Loucy (cell line): ENCODE measurements at regions not wholly inside any gene's neighbourhood (a gene's known extent, or its start where the extent isn't known, plus 50 kb on each side); places are given as distances from the start of the nearest gene placed in this dataset.

ENCODE experiments used
- H2AFZ ChIP-seq: fragments of 200-600 bp; sonication (generic); 2 replicates; pipeline ENCODE4 v1.6.0; 2016; ENCODE audit warnings: antibody characterized with exemption, mild to moderate bottlenecking, low read length, moderate library complexity
- H3F3A ChIP-seq: fragments of 200-600 bp; 2 replicates; pipeline ENCODE4 v1.6.0; 2016; ENCODE audit warnings: antibody characterized with exemption, low read depth, mild to moderate bottlenecking
- H3K27me3 ChIP-seq: fragments of 200-600 bp; sonication (generic); 2 replicates; pipeline ENCODE4 v1.6.1; 2014; ENCODE audit warnings: low read length, mild to moderate bottlenecking; ENCODE audit not compliant: insufficient read depth, poor library complexity, severe bottlenecking
- H3K36me3 ChIP-seq: fragments of 200-600 bp; sonication (generic); 2 replicates; pipeline ENCODE4 v1.6.1; 2016; ENCODE audit warnings: low read length; ENCODE audit not compliant: insufficient read depth
- H3K4me1 ChIP-seq: fragments of 200-600 bp; sonication (generic); 2 replicates; pipeline ENCODE4 v1.5.1; 2014; ENCODE audit warnings: low read length, mild to moderate bottlenecking; ENCODE audit not compliant: insufficient read depth, poor library complexity, severe bottlenecking
- H3K4me2 ChIP-seq: fragments of 200-600 bp; sonication (generic); 2 replicates; pipeline ENCODE4 v1.6.0; 2014; ENCODE audit warnings: antibody characterized with exemption, low read length, low read depth, mild to moderate bottlenecking; ENCODE audit not compliant: poor library complexity, severe bottlenecking
- H3K4me3 ChIP-seq: fragments of 200-600 bp; sonication (generic); 2 replicates; pipeline ENCODE4 v1.5.1; 2014; ENCODE audit warnings: low read length, mild to moderate bottlenecking, mixed read lengths; ENCODE audit not compliant: poor library complexity, severe bottlenecking
- H3K79me2 ChIP-seq: fragments of 200-600 bp; sonication (generic); 2 replicates; pipeline ENCODE4 v1.6.1; 2014; ENCODE audit warnings: low read length; ENCODE audit not compliant: insufficient read depth
- H3K9ac ChIP-seq: fragments of 200-600 bp; sonication (generic); 2 replicates; pipeline ENCODE4 v1.6.0; 2014; ENCODE audit warnings: mild to moderate bottlenecking, low read depth, low read length, moderate library complexity; ENCODE audit not compliant: poor library complexity, severe bottlenecking
- H3K9me2 ChIP-seq: fragments of 200-600 bp; sonication (generic); replicated peaks from 2 replicates; pipeline ENCODE4 v1.6.1; 2016; ENCODE audit warnings: low read depth, low read length, mixed read lengths
- H3K9me3 ChIP-seq: fragments of 200-600 bp; sonication (generic); 2 replicates; pipeline ENCODE4 v1.6.1; 2014; ENCODE audit warnings: mild to moderate bottlenecking, antibody characterized with exemption, low read length, low read depth; ENCODE audit not compliant: insufficient read depth
- H4K20me1 ChIP-seq: fragments of 200-600 bp; sonication (generic); 2 replicates; pipeline ENCODE4 v1.6.0; 2014; ENCODE audit warnings: antibody characterized with exemption, low read length, mild to moderate bottlenecking; ENCODE audit not compliant: insufficient read depth, poor library complexity, severe bottlenecking
- EZH2phosphoT487 ChIP-seq: fragments of 200-600 bp; IDR thresholded peaks from 2 replicates; pipeline ENCODE4 v1.6.1; 2018; ENCODE audit warnings: antibody characterized with exemption, mild to moderate bottlenecking, moderate library complexity, borderline replicate concordance
- TF ChIP-seq, protein P1 (sequence below): fragments of 200-600 bp; sonication (generic); conservative IDR thresholded peaks from 2 replicates; pipeline ENCODE4 v1.5.1; 2014; ENCODE audit warnings: mild to moderate bottlenecking, antibody characterized with exemption, low read length

DNA sequence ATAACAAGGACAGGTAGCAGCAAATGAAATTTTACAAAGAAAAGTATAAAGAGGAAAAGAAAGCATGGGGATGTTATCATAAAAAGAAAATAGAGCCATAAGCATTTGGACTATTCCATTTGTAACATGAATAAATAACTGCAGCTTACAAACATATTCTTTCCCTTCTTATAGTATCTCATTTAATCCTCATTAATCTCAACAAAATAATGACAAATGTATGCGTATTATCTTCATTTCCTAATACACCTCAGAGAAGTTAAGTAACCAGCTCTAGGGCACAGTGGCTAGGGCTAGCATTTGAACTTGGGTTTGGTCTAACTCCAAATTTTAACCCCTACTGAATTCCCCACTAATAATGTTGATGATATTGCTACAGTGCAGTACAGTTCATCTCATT, 175.5 kb upstream of the POU5F2 start:
- H3K9ac ChIP-seq, result no peak overlapping the region
- H3K4me1 ChIP-seq, result no peaks in the 10 kb centered on the region
- no peak overlapping the region for H2AFZ ChIP-seq
- H3K36me3 ChIP-seq, result no peaks in the 10 kb centered on the region
- no peaks in the 10 kb centered on the region for H3K27me3 ChIP-seq
- no peaks in the 10 kb centered on the region for H3K9me2 ChIP-seq
- no peaks in the 10 kb centered on the region for H3K9me3 ChIP-seq
- H3F3A ChIP-seq, result no peaks in the 10 kb centered on the region
- no peak overlapping the region for H3K4me3 ChIP-seq
- H4K20me1 ChIP-seq, result no peaks in the 10 kb centered on the region
- H3K79me2 ChIP-seq, result no peaks in the 10 kb centered on the region
- TF ChIP-seq, protein P1, sequence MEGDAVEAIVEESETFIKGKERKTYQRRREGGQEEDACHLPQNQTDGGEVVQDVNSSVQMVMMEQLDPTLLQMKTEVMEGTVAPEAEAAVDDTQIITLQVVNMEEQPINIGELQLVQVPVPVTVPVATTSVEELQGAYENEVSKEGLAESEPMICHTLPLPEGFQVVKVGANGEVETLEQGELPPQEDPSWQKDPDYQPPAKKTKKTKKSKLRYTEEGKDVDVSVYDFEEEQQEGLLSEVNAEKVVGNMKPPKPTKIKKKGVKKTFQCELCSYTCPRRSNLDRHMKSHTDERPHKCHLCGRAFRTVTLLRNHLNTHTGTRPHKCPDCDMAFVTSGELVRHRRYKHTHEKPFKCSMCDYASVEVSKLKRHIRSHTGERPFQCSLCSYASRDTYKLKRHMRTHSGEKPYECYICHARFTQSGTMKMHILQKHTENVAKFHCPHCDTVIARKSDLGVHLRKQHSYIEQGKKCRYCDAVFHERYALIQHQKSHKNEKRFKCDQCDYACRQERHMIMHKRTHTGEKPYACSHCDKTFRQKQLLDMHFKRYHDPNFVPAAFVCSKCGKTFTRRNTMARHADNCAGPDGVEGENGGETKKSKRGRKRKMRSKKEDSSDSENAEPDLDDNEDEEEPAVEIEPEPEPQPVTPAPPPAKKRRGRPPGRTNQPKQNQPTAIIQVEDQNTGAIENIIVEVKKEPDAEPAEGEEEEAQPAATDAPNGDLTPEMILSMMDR, result no peak
- TF ChIP-seq EZH2phosphoT487, result no peak
- H3K4me2 ChIP-seq, result no peak overlapping the region

DNA sequence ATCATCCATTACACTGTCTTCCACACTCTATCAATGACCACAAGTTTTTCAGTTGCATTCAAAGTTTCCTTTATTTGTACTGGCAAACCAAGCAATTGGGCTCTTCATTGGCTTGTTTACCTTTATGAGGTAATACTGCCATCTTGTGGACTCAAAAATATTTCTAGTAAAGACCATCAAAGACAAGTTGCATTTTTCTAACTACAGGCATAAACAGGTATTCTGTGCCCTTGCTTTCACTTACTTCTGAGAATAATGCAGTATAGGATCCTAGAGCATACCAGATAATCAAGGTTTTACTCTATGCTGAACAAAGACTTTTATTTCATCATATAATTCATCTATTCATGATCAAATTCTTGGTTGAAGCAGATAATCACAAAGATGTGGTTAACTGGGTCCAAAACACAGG, 173.7 kb upstream of the POU5F2 start:
- no peaks in the 10 kb centered on the region for H3K4me1 ChIP-seq
- H3K27me3 ChIP-seq, result no peaks in the 10 kb centered on the region
- no peak overlapping the region for H2AFZ ChIP-seq
- H3K9ac ChIP-seq, result no peak overlapping the region
- no peak overlapping the region for H3K4me3 ChIP-seq
- no peaks in the 10 kb centered on the region for H4K20me1 ChIP-seq
- H3K4me2 ChIP-seq, result no peak overlapping the region
- no peaks in the 10 kb centered on the region for H3K36me3 ChIP-seq
- no peaks in the 10 kb centered on the region for H3K9me2 ChIP-seq
- H3K79me2 ChIP-seq, result no peaks in the 10 kb centered on the region
- TF ChIP-seq, protein P1, result peak; percentile 55
- no peak for TF ChIP-seq EZH2phosphoT487
- no peaks in the 10 kb centered on the region for H3K9me3 ChIP-seq
- H3F3A ChIP-seq, result no peaks in the 10 kb centered on the region

DNA sequence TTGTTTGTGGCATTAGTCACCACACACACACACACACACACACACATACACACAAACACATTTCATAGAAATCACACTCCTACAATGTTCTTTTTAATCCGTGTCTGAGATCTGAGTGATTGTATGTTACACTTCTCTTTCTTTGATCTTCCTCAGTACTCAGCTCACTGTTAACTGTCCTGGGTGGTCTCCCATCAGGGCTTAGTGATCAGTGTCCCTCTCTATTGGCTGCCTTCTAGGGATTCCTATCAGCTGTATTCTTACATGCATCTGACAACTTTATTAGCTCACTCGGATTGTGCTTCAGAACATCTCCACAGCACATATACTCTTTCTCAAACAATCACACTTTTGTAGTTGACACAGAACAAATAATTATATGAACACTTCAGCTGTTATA, 170.2 kb upstream of the POU5F2 start:
- no peaks in the 10 kb centered on the region for H3K27me3 ChIP-seq
- TF ChIP-seq EZH2phosphoT487, result no peak
- TF ChIP-seq, protein P1, result no peak
- H4K20me1 ChIP-seq, result no peaks in the 10 kb centered on the region
- no peaks in the 10 kb centered on the region for H3K36me3 ChIP-seq
- no peak overlapping the region for H3K4me3 ChIP-seq
- H3K4me2 ChIP-seq, result no peak overlapping the region
- H3K9ac ChIP-seq, result no peak overlapping the region
- no peaks in the 10 kb centered on the region for H3K9me3 ChIP-seq
- no peaks in the 10 kb centered on the region for H3F3A ChIP-seq
- H3K79me2 ChIP-seq, result no peaks in the 10 kb centered on the region
- H3K4me1 ChIP-seq, result no peaks in the 10 kb centered on the region
- H2AFZ ChIP-seq, result no peak overlapping the region
- H3K9me2 ChIP-seq, result no peaks in the 10 kb centered on the region
